Natural killer cell (primary cell): ENCODE measurements at regions not wholly inside any gene's neighbourhood (a gene's known extent, or its start where the extent isn't known, plus 50 kb on each side); places are given as distances from the start of the nearest gene placed in this dataset.

Experiments used
- ATAC-seq, 3 donors: fragments of 150-1000 bp in 2 of 3; fragments of 200-7000 bp in 1 of 3; cut with Tn5 transposase; 1 replicate in 1 of 3; 2 replicates in 2 of 3; pipeline ENCODE4 v1.10.0; 2021; ENCODE audit warnings: mild to moderate bottlenecking in 2 of 3, moderate library complexity in 2 of 3
- DNase-seq, 2 donors: peaks; one replicate each; pipeline versions ENCODE4 v3.0.0 to v3.0.0-alpha.2; 2013 to 2021; ENCODE audit warnings: mixed read lengths in 1 of 2
- H3K27ac ChIP-seq: one replicate; pipeline ENCODE4 v1.5.1; 2013; ENCODE audit warnings: mild to moderate bottlenecking, low read length
- H3K27me3 ChIP-seq: one replicate; pipeline ENCODE4 v1.6.1; 2013; ENCODE audit warnings: low read length; ENCODE audit not compliant: control insufficient read depth, insufficient read depth
- H3K36me3 ChIP-seq: one replicate; pipeline ENCODE4 v1.6.1; 2013; ENCODE audit warnings: low read length; ENCODE audit not compliant: control insufficient read depth, insufficient read depth
- H3K4me1 ChIP-seq: one replicate; pipeline ENCODE4 v1.6.1; 2013; ENCODE audit warnings: low read length; ENCODE audit not compliant: control insufficient read depth, insufficient read depth
- H3K4me3 ChIP-seq: one replicate; pipeline ENCODE4 v1.5.1; 2013; ENCODE audit warnings: low read length
- H3K9me3 ChIP-seq: one replicate; pipeline ENCODE4 v1.6.1; 2013; ENCODE audit warnings: low read length; ENCODE audit not compliant: control insufficient read depth, insufficient read depth
- H3K27ac Mint-ChIP-seq, 2 donors: one replicate each; pipeline ENCODE4 v1.8.0; 2022; ENCODE audit warnings: mild to moderate bottlenecking in 2 of 2, mixed read lengths in 2 of 2, moderate library complexity in 1 of 2
- H3K27me3 Mint-ChIP-seq, 2 donors: one replicate each; pipeline ENCODE4 v1.8.0; 2022; ENCODE audit warnings: low read depth in 2 of 2, mixed read lengths in 2 of 2
- H3K36me3 Mint-ChIP-seq: one replicate; pipeline ENCODE4 v1.8.0; 2022; ENCODE audit warnings: mixed read lengths
- H3K4me1 Mint-ChIP-seq, 2 donors: one replicate each; pipeline ENCODE4 v1.8.0; 2022; ENCODE audit warnings: mixed read lengths in 2 of 2
- H3K4me3 Mint-ChIP-seq: one replicate; pipeline ENCODE4 v1.8.0; 2022; ENCODE audit warnings: mild to moderate bottlenecking, moderate library complexity, mixed read lengths
- H3K9me3 Mint-ChIP-seq, 2 donors: one replicate each; pipeline ENCODE4 v1.8.0; 2022; ENCODE audit warnings: mixed read lengths in 2 of 2
- CTCF ChIP-seq: fragments of 200-600 bp; IDR thresholded peaks from one replicate; pipeline ENCODE4 v1.8.0; 2022; ENCODE audit warnings: antibody characterized with exemption
- WGBS: methylation state at CpG from one replicate; pipeline ENCODE4 v1.1.7; 2013; ENCODE audit warnings: missing lambda C conversion rate; ENCODE audit not compliant: insufficient coverage; 5-methylcytosine and 5-hydroxymethylcytosine counted together
- intact Hi-C: fragments of 100-400 bp; cut with micrococcal nuclease; formaldehyde crosslinking; loops from one replicate; pipeline ENCODE4 v1.14.2; 2022

- no peak for TF ChIP-seq CTCF
- peaks cover 7 to 12% of the 10 kb centered on the region in 2 donors for H3K4me1 Mint-ChIP-seq
- intact Hi-C loops, result no loop called here
- H3K9me3 ChIP-seq, result no peaks in the 10 kb centered on the region
- H3K36me3 ChIP-seq, result no peaks in the 10 kb centered on the region
- no peaks in the 10 kb centered on the region for H3K4me1 ChIP-seq
- H3K4me3 Mint-ChIP-seq, result no peak overlapping the region
- H3K4me3 ChIP-seq, result no peak overlapping the region
- no peaks in the 10 kb centered on the region for H3K36me3 Mint-ChIP-seq
- no peak overlapping the region for H3K27ac ChIP-seq
- no peak overlapping the region for H3K27ac Mint-ChIP-seq
- H3K27me3 Mint-ChIP-seq, result no peaks in the 10 kb centered on the region
- H3K27me3 ChIP-seq, result no peaks in the 10 kb centered on the region
- H3K9me3 Mint-ChIP-seq, result no peaks in the 10 kb centered on the region
- DNase-seq (no peak), ATAC-seq (no peak)
Observed at GRCh38 chr5:67465537-67466207, 269.1 kb upstream of the CD180 start.

GRCh38 chr5:67462147-67462546 is 265.5 kb upstream of the CD180 start:
- ATAC-seq, result no peak
- intact Hi-C loops, result no loop called here
- Histone ChIP-seq H3K27ac (no peak overlapping the region), H3K9me3 (no peaks in the 10 kb centered on the region), H3K36me3 (no peaks in the 10 kb centered on the region), H3K27me3 (no peaks in the 10 kb centered on the region), H3K4me1 (no peaks in the 10 kb centered on the region), H3K4me3 (no peak overlapping the region)
- Mint-ChIP-seq H3K9me3 (no peaks in the 10 kb centered on the region), H3K27me3 (no peaks in the 10 kb centered on the region), H3K36me3 (no peaks in the 10 kb centered on the region), H3K4me1 (peaks cover 2 to 5% of the 10 kb centered on the region in 2 donors), H3K27ac (no peak overlapping the region), H3K4me3 (no peak overlapping the region)
- 100% methylated on average over 1 of the region's 1 CpG for WGBS
- no peak for TF ChIP-seq CTCF
- no peak for DNase-seq

- ATAC-seq (no peak), DNase-seq (no peak)
- no peaks in the 10 kb centered on the region for H3K27me3 Mint-ChIP-seq
- no peak overlapping the region for H3K27ac ChIP-seq
- no peak overlapping the region for H3K27ac Mint-ChIP-seq
- no peaks in the 10 kb centered on the region for H3K9me3 ChIP-seq
- TF ChIP-seq CTCF, result no peak
- H3K4me1 ChIP-seq, result no peaks in the 10 kb centered on the region
- H3K4me3 ChIP-seq, result no peak overlapping the region
- H3K27me3 ChIP-seq, result no peaks in the 10 kb centered on the region
- intact Hi-C loops, result no loop called here
- H3K4me3 Mint-ChIP-seq, result no peak overlapping the region
- no peaks in the 10 kb centered on the region for H3K4me1 Mint-ChIP-seq
- no peaks in the 10 kb centered on the region for H3K36me3 Mint-ChIP-seq
- no peaks in the 10 kb centered on the region for H3K36me3 ChIP-seq
- H3K9me3 Mint-ChIP-seq, result no peaks in the 10 kb centered on the region
Observed at GRCh38 chr5:67459253-67459652, 262.7 kb upstream of the CD180 start.

- DNase-seq, result no peak
- Mint-ChIP-seq H3K36me3 (no peaks in the 10 kb centered on the region), H3K4me3 (no peak overlapping the region), H3K27me3 (no peaks in the 10 kb centered on the region), H3K4me1 (peaks cover 0 to 4% of the 10 kb centered on the region in 2 donors), H3K9me3 (no peaks in the 10 kb centered on the region), H3K27ac (no peak overlapping the region)
- H3K4me1 ChIP-seq, result no peaks in the 10 kb centered on the region
- H3K4me3 ChIP-seq, result no peak overlapping the region
- no peak for ATAC-seq
- 60% methylated on average over 1 of the region's 1 CpG for WGBS
- no peak for TF ChIP-seq CTCF
- H3K9me3 ChIP-seq, result no peaks in the 10 kb centered on the region
- intact Hi-C loops, result no loop called here
- H3K27me3 ChIP-seq, result no peaks in the 10 kb centered on the region
- H3K36me3 ChIP-seq, result no peaks in the 10 kb centered on the region
- H3K27ac ChIP-seq, result no peak overlapping the region
Observed at GRCh38 chr5:67455970-67456369, 259.4 kb upstream of the CD180 start.
